Activated T-helper 17 cell treated with anti-CD3 and anti-CD28 coated beads, Interleukin-2, amount 50 U/mL, for 72 hours (primary cell): ENCODE measurements at regions not wholly inside any gene's neighbourhood (a gene's known extent, or its start where the extent isn't known, plus 50 kb on each side); places are given as distances from the start of the nearest gene placed in this dataset.

Experiments
- ATAC-seq: fragments of 150-1000 bp; cut with Tn5 transposase; replicated peaks from 2 replicates; pipeline ENCODE4 v1.10.0; 2021; ENCODE audit warnings: mild to moderate bottlenecking, moderate library complexity
- H3K27ac Mint-ChIP-seq: one replicate; pipeline ENCODE4 v1.8.0; 2022; ENCODE audit warnings: mixed read lengths
- H3K27me3 Mint-ChIP-seq: one replicate; pipeline ENCODE4 v1.8.0; 2022; ENCODE audit warnings: mixed read lengths
- H3K36me3 Mint-ChIP-seq: one replicate; pipeline ENCODE4 v1.8.0; 2022; ENCODE audit warnings: low read depth, mild to moderate bottlenecking, mixed read lengths
- H3K4me1 Mint-ChIP-seq: one replicate; pipeline ENCODE4 v1.8.0; 2022; ENCODE audit warnings: mixed read lengths
- H3K4me3 Mint-ChIP-seq: one replicate; pipeline ENCODE4 v1.8.0; 2022; ENCODE audit warnings: mild to moderate bottlenecking, mixed read lengths
- H3K9me3 Mint-ChIP-seq: one replicate; pipeline ENCODE4 v1.8.0; 2022; ENCODE audit warnings: mixed read lengths

- Mint-ChIP-seq H3K36me3 (no peaks in the 10 kb centered on the region), H3K4me1 (no peaks in the 10 kb centered on the region), H3K27ac (no peak overlapping the region), H3K4me3 (no peak overlapping the region), H3K9me3 (no peaks in the 10 kb centered on the region), H3K27me3 (peaks cover 25% of the 10 kb centered on the region)
- no peak for ATAC-seq
Observed at GRCh38 chr6:145023116-145023726, 712.1 kb downstream of the EPM2A start.

DNA sequence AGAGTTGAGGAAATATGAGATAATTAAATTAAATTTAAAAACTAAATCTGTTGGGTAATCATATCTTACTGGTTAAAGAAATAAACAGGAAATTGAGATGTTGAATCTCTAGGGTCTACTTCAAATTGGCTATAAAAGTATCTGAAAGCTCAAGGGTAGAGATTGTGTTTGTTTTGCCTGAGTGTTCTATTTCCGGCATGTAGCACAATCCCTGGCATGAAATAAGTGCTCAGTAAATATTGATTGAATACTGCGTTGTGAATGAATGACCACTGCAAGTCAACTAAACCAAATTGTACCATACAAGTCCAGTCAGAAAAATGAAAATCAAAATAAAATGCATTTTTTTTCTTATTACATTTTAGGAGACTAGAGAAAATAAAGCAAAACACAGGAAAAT lies 709.8 kb downstream of the EPM2A start:
- Mint-ChIP-seq H3K27ac (no peak overlapping the region), H3K9me3 (no peaks in the 10 kb centered on the region), H3K36me3 (no peaks in the 10 kb centered on the region), H3K27me3 (peaks cover 33% of the 10 kb centered on the region), H3K4me3 (no peak overlapping the region), H3K4me1 (no peaks in the 10 kb centered on the region)
- ATAC-seq = no peak

- Mint-ChIP-seq H3K4me3 (no peak overlapping the region), H3K4me1 (no peaks in the 10 kb centered on the region), H3K27me3 (peaks cover 31% of the 10 kb centered on the region), H3K27ac (no peak overlapping the region), H3K36me3 (no peaks in the 10 kb centered on the region), H3K9me3 (no peaks in the 10 kb centered on the region)
- no peak for ATAC-seq
Observed at GRCh38 chr6:145026267-145026679, 709.0 kb downstream of the EPM2A start.

GRCh38 chr6:145028144-145028818 lies 707.0 kb downstream of the EPM2A start:
- Mint-ChIP-seq H3K36me3 (no peaks in the 10 kb centered on the region), H3K4me1 (no peaks in the 10 kb centered on the region), H3K27me3 (peaks cover 27% of the 10 kb centered on the region), H3K9me3 (no peaks in the 10 kb centered on the region), H3K27ac (no peak overlapping the region), H3K4me3 (no peak overlapping the region)
- peak; percentile 63 for ATAC-seq

DNA sequence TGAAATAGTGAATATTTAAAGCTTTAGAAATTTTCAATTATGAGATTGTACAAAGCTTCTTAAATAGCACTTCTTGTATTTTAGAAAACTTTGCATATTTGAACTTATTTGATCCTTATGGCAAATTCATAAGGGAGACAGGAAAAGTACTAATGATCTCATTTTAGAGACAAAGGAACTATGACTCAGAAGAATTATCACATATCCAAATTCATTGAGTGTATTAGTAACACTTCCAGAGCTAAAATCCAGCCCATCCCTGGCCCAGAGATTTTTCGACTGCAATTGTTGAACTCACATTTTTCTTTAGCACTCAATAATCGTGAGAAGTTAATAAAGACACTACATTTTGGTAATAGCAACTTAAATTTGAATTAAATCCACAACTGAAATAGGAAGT lies 704.3 kb downstream of the EPM2A start:
- Mint-ChIP-seq H3K36me3 (no peaks in the 10 kb centered on the region), H3K27ac (no peak overlapping the region), H3K4me3 (no peak overlapping the region), H3K9me3 (no peaks in the 10 kb centered on the region), H3K4me1 (no peaks in the 10 kb centered on the region), H3K27me3 (peaks cover 34% of the 10 kb centered on the region)
- no peak for ATAC-seq

DNA sequence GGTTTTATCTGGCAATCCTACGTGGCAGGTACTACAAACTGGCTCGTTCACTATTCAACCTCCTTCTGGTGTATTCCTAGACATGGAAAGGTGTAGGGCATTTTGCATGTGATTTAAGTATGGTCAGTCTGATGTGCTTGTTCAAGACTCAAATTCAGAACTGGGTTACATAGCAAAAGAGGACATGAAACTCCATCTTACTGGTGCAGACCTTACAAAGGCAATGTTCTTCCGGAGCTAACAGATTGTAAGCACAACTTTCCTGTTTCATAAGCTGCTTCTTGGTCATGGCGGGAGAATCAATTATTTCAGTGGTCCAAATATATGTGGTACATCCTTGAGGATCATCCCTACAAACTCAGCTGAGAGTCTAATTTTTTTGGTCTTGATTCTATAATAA lies 703.4 kb downstream of the EPM2A start:
- Mint-ChIP-seq H3K4me1 (no peaks in the 10 kb centered on the region), H3K4me3 (no peak overlapping the region), H3K9me3 (no peaks in the 10 kb centered on the region), H3K27ac (no peak overlapping the region), H3K27me3 (peaks cover 29% of the 10 kb centered on the region), H3K36me3 (no peaks in the 10 kb centered on the region)
- ATAC-seq = no peak

- no peak for ATAC-seq
- peaks cover 24% of the 10 kb centered on the region for H3K27me3 Mint-ChIP-seq
- H3K4me3 Mint-ChIP-seq = no peak overlapping the region
- H3K36me3 Mint-ChIP-seq = no peaks in the 10 kb centered on the region
- H3K4me1 Mint-ChIP-seq = no peaks in the 10 kb centered on the region
- H3K9me3 Mint-ChIP-seq = no peaks in the 10 kb centered on the region
- no peak overlapping the region for H3K27ac Mint-ChIP-seq
Observed at GRCh38 chr6:145032562-145033145, 702.7 kb downstream of the EPM2A start.

GRCh38 chr6:145034664-145035063 lies 700.7 kb downstream of the EPM2A start:
- peaks cover 15% of the 10 kb centered on the region for H3K27me3 Mint-ChIP-seq

DNA sequence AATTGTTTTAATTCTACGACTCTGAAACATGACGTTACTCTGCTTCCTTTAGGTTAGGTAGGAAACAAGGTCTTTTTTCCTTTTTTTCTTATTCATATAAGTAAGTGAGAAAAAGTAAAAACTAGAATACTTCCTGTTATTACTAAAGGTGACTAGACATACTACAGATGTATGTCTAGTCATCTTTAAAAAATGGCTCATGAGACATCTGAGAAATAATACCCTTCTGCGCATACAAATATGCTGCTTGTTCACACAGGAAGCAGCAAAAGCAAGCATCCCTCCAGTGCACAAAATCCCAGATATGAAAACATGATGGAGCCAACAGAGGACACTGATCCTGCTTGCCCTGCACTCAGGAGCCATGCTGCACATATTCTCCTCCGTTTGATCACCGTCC lies 699.1 kb downstream of the EPM2A start:
- ATAC-seq = no peak

More at GRCh38 chr6:145034664-145035063, 700.7 kb downstream of the EPM2A start:
- ATAC-seq = no peak
- no peaks in the 10 kb centered on the region for H3K4me1 Mint-ChIP-seq
- H3K4me3 Mint-ChIP-seq = no peak overlapping the region
- no peak overlapping the region for H3K27ac Mint-ChIP-seq
- H3K9me3 Mint-ChIP-seq = no peaks in the 10 kb centered on the region
- no peaks in the 10 kb centered on the region for H3K36me3 Mint-ChIP-seq

GRCh38 chr6:145036848-145037567 lies 698.3 kb downstream of the EPM2A start:
- Mint-ChIP-seq H3K9me3 (no peaks in the 10 kb centered on the region), H3K27ac (no peak overlapping the region), H3K4me3 (no peak overlapping the region), H3K4me1 (no peaks in the 10 kb centered on the region), H3K36me3 (no peaks in the 10 kb centered on the region), H3K27me3 (peaks cover 11% of the 10 kb centered on the region)
- ATAC-seq = no peak

More for the DNA sequence above, 699.1 kb downstream of the EPM2A start:
- Mint-ChIP-seq H3K36me3 (no peaks in the 10 kb centered on the region), H3K27me3 (peaks cover 14% of the 10 kb centered on the region), H3K27ac (no peak overlapping the region), H3K4me1 (no peaks in the 10 kb centered on the region), H3K9me3 (no peaks in the 10 kb centered on the region), H3K4me3 (no peak overlapping the region)

GRCh38 chr6:145042559-145042958 lies 692.8 kb downstream of the EPM2A start:
- Mint-ChIP-seq H3K27ac (no peak overlapping the region), H3K4me3 (no peak overlapping the region), H3K4me1 (no peaks in the 10 kb centered on the region), H3K9me3 (no peaks in the 10 kb centered on the region), H3K27me3 (peaks cover 16% of the 10 kb centered on the region), H3K36me3 (no peaks in the 10 kb centered on the region)
- ATAC-seq = no peak

DNA sequence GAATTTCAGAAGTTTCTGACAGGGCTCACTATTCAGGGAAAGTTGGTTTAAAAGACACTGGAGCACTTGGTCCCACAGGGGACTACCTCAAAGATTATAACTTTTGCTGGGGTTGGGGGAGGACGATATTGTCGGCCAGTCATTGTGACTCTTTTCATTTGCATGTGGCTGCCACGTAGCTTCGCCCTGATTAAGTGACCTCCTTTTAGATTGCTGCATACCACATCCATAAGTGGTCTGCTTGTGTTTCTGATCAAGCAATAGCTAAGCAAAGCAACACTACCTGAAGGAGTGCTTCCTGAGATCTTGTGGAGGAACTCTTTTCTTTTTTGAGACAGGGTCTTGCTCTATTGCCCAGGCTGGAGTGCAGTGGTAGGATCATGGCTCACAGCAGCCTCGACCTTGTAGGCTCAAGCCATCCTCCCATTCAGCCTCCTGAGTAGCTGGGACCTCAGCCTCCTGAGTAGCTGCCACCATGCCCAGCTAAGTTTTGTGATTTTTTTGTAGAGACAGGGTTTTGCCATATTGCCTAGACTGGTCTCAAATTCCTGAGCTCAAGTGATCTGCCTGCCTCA lies 691.3 kb downstream of the EPM2A start:
- H3K27ac Mint-ChIP-seq = no peak overlapping the region

GRCh38 chr6:145044641-145045246 lies 690.6 kb downstream of the EPM2A start:
- Mint-ChIP-seq H3K36me3 (no peaks in the 10 kb centered on the region), H3K4me1 (no peaks in the 10 kb centered on the region), H3K9me3 (no peaks in the 10 kb centered on the region), H3K27me3 (peaks cover 19% of the 10 kb centered on the region), H3K4me3 (no peak overlapping the region), H3K27ac (no peak overlapping the region)
- peak; percentile 64 for ATAC-seq

More for the DNA sequence above, 691.3 kb downstream of the EPM2A start:
- Mint-ChIP-seq H3K4me1 (no peaks in the 10 kb centered on the region), H3K4me3 (no peak overlapping the region), H3K27me3 (peaks cover 16% of the 10 kb centered on the region), H3K9me3 (no peaks in the 10 kb centered on the region), H3K36me3 (no peaks in the 10 kb centered on the region)
- ATAC-seq = peak; percentile 16

- Mint-ChIP-seq H3K27me3 (peaks cover 19% of the 10 kb centered on the region), H3K36me3 (no peaks in the 10 kb centered on the region), H3K4me1 (no peaks in the 10 kb centered on the region), H3K27ac (no peak overlapping the region), H3K9me3 (no peaks in the 10 kb centered on the region), H3K4me3 (no peak overlapping the region)
- ATAC-seq = no peak
Observed at GRCh38 chr6:145045582-145045981, 689.7 kb downstream of the EPM2A start.
